ENCODE measurements at regions not wholly inside any gene's neighbourhood (a gene's known extent, or its start where the extent isn't known, plus 50 kb on each side); places are given as distances from the start of the nearest gene placed in this dataset.
"Not testable (repeated sequence)": the region's sequence is repeated elsewhere in the genome, so short reads cannot be mapped to it uniquely, and the experiment has no call there.

GRCh38 chr4:43089730-43090129 lies 197.2 kb downstream of the GRXCR1 start:
- DNase-seq (ENCODE audit: extremely low read depth, low read depth) = no peak

- no peak for DNase-seq (ENCODE audit: extremely low read depth, low read depth)
Measured at GRCh38 chr4:43103048-43103447, 210.5 kb downstream of the GRXCR1 start.

GRCh38 chr4:43112139-43112538 lies 219.6 kb downstream of the GRXCR1 start:
- DNase-seq (ENCODE audit: extremely low read depth, low read depth) = no peak

GRCh38 chr4:43113196-43113595 lies 220.7 kb downstream of the GRXCR1 start:
- no peak for DNase-seq (ENCODE audit: extremely low read depth, low read depth)

- no peak for DNase-seq (ENCODE audit: extremely low read depth, low read depth)
Measured at GRCh38 chr4:43126595-43126994, 234.1 kb downstream of the GRXCR1 start.

- no peak for DNase-seq (ENCODE audit: extremely low read depth, low read depth)
Measured at GRCh38 chr4:43130228-43131021, 237.9 kb downstream of the GRXCR1 start.

GRCh38 chr4:43132010-43132582 lies 239.6 kb downstream of the GRXCR1 start:
- DNase-seq (ENCODE audit: extremely low read depth, low read depth) = peak; percentile 40

- no peak for DNase-seq (ENCODE audit: extremely low read depth, low read depth)
Measured at GRCh38 chr4:43133566-43133965, 241.1 kb downstream of the GRXCR1 start.

GRCh38 chr4:43136752-43137151 lies 244.2 kb downstream of the GRXCR1 start:
- DNase-seq (ENCODE audit: extremely low read depth, low read depth) = no peak

- DNase-seq (ENCODE audit: extremely low read depth, low read depth) = no peak
Measured at GRCh38 chr4:43146198-43146597, 253.7 kb downstream of the GRXCR1 start.

- no peak for DNase-seq (ENCODE audit: extremely low read depth, low read depth)
Measured at GRCh38 chr4:43148481-43148880, 256.0 kb downstream of the GRXCR1 start.

- DNase-seq (ENCODE audit: extremely low read depth, low read depth) = no peak
Measured at GRCh38 chr4:43163101-43163792, 270.7 kb downstream of the GRXCR1 start.

GRCh38 chr4:43189741-43190140 lies 297.2 kb downstream of the GRXCR1 start:
- DNase-seq (ENCODE audit: extremely low read depth, low read depth) = no peak

GRCh38 chr4:43212576-43212975 lies 320.1 kb downstream of the GRXCR1 start:
- DNase-seq (ENCODE audit: extremely low read depth, low read depth) = not testable (repeated sequence)

GRCh38 chr4:43223820-43224219 lies 331.3 kb downstream of the GRXCR1 start:
- DNase-seq (ENCODE audit: extremely low read depth, low read depth) = no peak

GRCh38 chr4:43224559-43224958 lies 332.0 kb downstream of the GRXCR1 start:
- no peak for DNase-seq (ENCODE audit: extremely low read depth, low read depth)

- no peak for DNase-seq (ENCODE audit: extremely low read depth, low read depth)
Measured at GRCh38 chr4:43233321-43233720, 340.8 kb downstream of the GRXCR1 start.

GRCh38 chr4:43234626-43235415 lies 342.3 kb downstream of the GRXCR1 start:
- DNase-seq (ENCODE audit: extremely low read depth, low read depth) = no peak

GRCh38 chr4:43238008-43238407 lies 345.5 kb downstream of the GRXCR1 start:
- no peak for DNase-seq (ENCODE audit: extremely low read depth, low read depth)

GRCh38 chr4:43238585-43238984 lies 346.1 kb downstream of the GRXCR1 start:
- no peak for DNase-seq (ENCODE audit: extremely low read depth, low read depth)

- DNase-seq (ENCODE audit: extremely low read depth, low read depth) = no peak
Measured at GRCh38 chr4:43241104-43241503, 348.6 kb downstream of the GRXCR1 start.

Data from NCI-H460 (cell line).